PC-9 (cell line): ENCODE measurements at regions not wholly inside any gene's neighbourhood (a gene's known extent, or its start where the extent isn't known, plus 50 kb on each side); places are given as distances from the start of the nearest gene placed in this dataset.

Experiments
- BruUV-seq: library from RNA; stranded (reverse); fragments of 400-500 nt; replicated peaks from 2 replicates; lab custom pipeline; 2021; lab: Mats Ljungman, UMichigan
- CTCF ChIA-PET: fragments of 300-600 bp; sonication (Branson Sonifier 250); formaldehyde crosslinking; loops from one replicate; lab custom pipeline; 2022; ENCODE audit warnings: antibody characterized with exemption; lab: Charles Lee
- POLR2A ChIA-PET: fragments of 300-600 bp; sonication (Branson Sonifier 250); formaldehyde crosslinking; loops from one replicate; lab custom pipeline; 2022; ENCODE audit warnings: antibody characterized with exemption; ENCODE audit not compliant: unreplicated experiment; lab: Charles Lee
- DNase-seq, 2 experiments: peaks; one replicate each; pipeline versions ENCODE4 v3.0.0 to v3.0.0-alpha.2; 2015 to 2022; ENCODE audit warnings: mixed read lengths in 1 of 2
- H2AFZ ChIP-seq: fragments of 200-600 bp; sonication (generic); 2 replicates; pipeline ENCODE4 v1.8.1; 2017; ENCODE audit warnings: antibody characterized with exemption
- H3F3A ChIP-seq: fragments of 200-600 bp; sonication (generic); 2 replicates; pipeline ENCODE4 v1.8.1; 2017; ENCODE audit warnings: antibody characterized with exemption, mild to moderate bottlenecking, low read depth; ENCODE audit not compliant: insufficient read depth
- H3K27ac ChIP-seq: fragments of 200-600 bp; sonication (generic); 2 replicates; pipeline ENCODE4 v1.6.1; 2016; ENCODE audit warnings: mixed run types
- H3K27me3 ChIP-seq: fragments of 200-600 bp; sonication (generic); 2 replicates; pipeline ENCODE4 v1.6.1; 2016; ENCODE audit warnings: low read depth, mixed run types; ENCODE audit not compliant: insufficient read depth
- H3K36me3 ChIP-seq: fragments of 200-600 bp; sonication (generic); 2 replicates; pipeline ENCODE4 v1.6.1; 2016; ENCODE audit warnings: low read depth, mixed run types
- H3K4me1 ChIP-seq: fragments of 200-600 bp; sonication (generic); replicated peaks from 2 replicates; pipeline ENCODE4 v1.6.1; 2016; ENCODE audit warnings: mixed run types; ENCODE audit not compliant: insufficient read depth
- H3K4me2 ChIP-seq: fragments of 200-600 bp; sonication (generic); 2 replicates; pipeline ENCODE4 v1.6.1; 2017; ENCODE audit warnings: mixed run types
- H3K4me3 ChIP-seq: fragments of 200-600 bp; sonication (generic); 2 replicates; pipeline ENCODE4 v1.6.1; 2016; ENCODE audit warnings: mixed run types
- H3K79me2 ChIP-seq: fragments of 200-600 bp; sonication (generic); 2 replicates; pipeline ENCODE4 v1.6.1; 2017; ENCODE audit warnings: low read depth, mixed run types
- H3K9me2 ChIP-seq: fragments of 200-600 bp; sonication (generic); 2 replicates; pipeline ENCODE4 v1.8.1; 2017; ENCODE audit warnings: mild to moderate bottlenecking; ENCODE audit not compliant: insufficient read depth
- H3K9me3 ChIP-seq: fragments of 200-600 bp; sonication (generic); 2 replicates; pipeline ENCODE4 v1.8.1; 2016; ENCODE audit warnings: low read depth; ENCODE audit not compliant: insufficient read depth
- H4K20me1 ChIP-seq: fragments of 200-600 bp; sonication (generic); 2 replicates; pipeline ENCODE4 v1.8.1; 2017; ENCODE audit not compliant: insufficient read depth
- EZH2 ChIP-seq: fragments of 200-600 bp; sonication (generic); IDR thresholded peaks from 2 replicates; pipeline ENCODE4 v1.8.0; 2017; ENCODE audit warnings: antibody characterized with exemption, low read depth
- intact Hi-C: fragments of 100-400 bp; cut with micrococcal nuclease; formaldehyde crosslinking; loops from one replicate; pipeline ENCODE4 v1.10.0; 2022; ENCODE audit not compliant: unreplicated experiment
- TF ChIP-seq, protein P1 (sequence below): fragments of 200-600 bp; sonication (generic); conservative IDR thresholded peaks from 2 replicates; pipeline ENCODE4 v1.6.1; 2017; ENCODE audit warnings: mixed run types, antibody characterized with exemption, mild to moderate bottlenecking, moderate library complexity

DNA sequence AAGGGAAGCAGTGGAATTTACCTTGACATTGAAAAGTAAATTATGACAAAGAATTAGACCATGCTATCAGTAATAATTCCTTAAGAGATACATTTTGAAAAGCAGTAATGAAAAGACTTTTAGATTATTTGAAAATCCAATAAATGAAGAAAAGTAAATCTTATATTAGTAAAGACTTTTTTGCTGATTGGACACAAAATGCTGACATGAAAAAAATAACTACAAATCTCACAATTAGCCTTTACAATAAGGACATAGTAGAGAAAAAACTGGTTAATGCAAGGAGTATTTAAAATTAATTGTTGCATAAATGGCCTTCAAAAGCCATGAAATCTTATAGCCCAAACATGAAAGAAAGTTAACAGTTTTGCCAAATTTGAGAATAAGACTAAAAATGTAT, 446.1 kb upstream of the FAM241A start:
- no peaks in the 10 kb centered on the region for H3K27me3 ChIP-seq
- H3K9me2 ChIP-seq: no peaks in the 10 kb centered on the region
- ChIA-PET POLR2A (no interaction called here), CTCF (no interaction called here)
- H4K20me1 ChIP-seq: no peaks in the 10 kb centered on the region
- no peaks in the 10 kb centered on the region for H3K9me3 ChIP-seq
- H3K27ac ChIP-seq: no peak overlapping the region
- H3K36me3 ChIP-seq: no peaks in the 10 kb centered on the region
- intact Hi-C loops: no loop called here
- TF ChIP-seq EZH2: no peak
- TF ChIP-seq, protein P1, sequence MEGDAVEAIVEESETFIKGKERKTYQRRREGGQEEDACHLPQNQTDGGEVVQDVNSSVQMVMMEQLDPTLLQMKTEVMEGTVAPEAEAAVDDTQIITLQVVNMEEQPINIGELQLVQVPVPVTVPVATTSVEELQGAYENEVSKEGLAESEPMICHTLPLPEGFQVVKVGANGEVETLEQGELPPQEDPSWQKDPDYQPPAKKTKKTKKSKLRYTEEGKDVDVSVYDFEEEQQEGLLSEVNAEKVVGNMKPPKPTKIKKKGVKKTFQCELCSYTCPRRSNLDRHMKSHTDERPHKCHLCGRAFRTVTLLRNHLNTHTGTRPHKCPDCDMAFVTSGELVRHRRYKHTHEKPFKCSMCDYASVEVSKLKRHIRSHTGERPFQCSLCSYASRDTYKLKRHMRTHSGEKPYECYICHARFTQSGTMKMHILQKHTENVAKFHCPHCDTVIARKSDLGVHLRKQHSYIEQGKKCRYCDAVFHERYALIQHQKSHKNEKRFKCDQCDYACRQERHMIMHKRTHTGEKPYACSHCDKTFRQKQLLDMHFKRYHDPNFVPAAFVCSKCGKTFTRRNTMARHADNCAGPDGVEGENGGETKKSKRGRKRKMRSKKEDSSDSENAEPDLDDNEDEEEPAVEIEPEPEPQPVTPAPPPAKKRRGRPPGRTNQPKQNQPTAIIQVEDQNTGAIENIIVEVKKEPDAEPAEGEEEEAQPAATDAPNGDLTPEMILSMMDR: no peak
- H2AFZ ChIP-seq: no peak overlapping the region
- BruUV-seq: no TSS peak
- no peaks in the 10 kb centered on the region for H3K4me1 ChIP-seq
- DNase-seq: no peak
- no peaks in the 10 kb centered on the region for H3K79me2 ChIP-seq
- no peaks in the 10 kb centered on the region for H3F3A ChIP-seq
- no peak overlapping the region for H3K4me2 ChIP-seq
- H3K4me3 ChIP-seq: no peak overlapping the region

DNA sequence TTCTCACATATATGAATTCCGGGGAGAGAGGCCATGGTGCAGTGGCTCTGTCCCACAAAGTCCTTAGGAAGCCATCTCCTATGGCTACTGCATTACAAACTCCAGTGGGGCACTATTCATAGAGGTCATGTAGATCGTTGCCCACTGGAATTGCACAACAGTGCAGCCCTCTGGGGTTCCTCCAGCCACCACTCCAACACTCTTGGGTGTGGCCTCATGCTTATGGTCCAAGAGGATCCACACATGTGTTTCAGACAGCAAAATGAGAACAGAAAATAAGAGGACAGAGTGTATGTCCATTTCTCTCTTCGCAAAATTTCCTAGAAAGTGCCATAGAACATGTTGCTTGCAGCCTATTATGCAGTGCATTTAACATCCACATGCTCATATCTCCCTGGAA, 444.2 kb upstream of the FAM241A start:
- Histone ChIP-seq H3K79me2 (no peaks in the 10 kb centered on the region), H3K4me3 (no peak overlapping the region), H3K27me3 (no peaks in the 10 kb centered on the region), H3K9me2 (no peaks in the 10 kb centered on the region), H3K36me3 (no peaks in the 10 kb centered on the region), H3K27ac (no peak overlapping the region), H3K4me2 (no peak overlapping the region), H4K20me1 (no peaks in the 10 kb centered on the region), H3K9me3 (no peaks in the 10 kb centered on the region), H3F3A (no peaks in the 10 kb centered on the region), H2AFZ (no peak overlapping the region), H3K4me1 (no peaks in the 10 kb centered on the region)
- intact Hi-C loops: no loop called here
- ChIA-PET POLR2A (no interaction called here), CTCF (no interaction called here)
- BruUV-seq: no TSS peak
- DNase-seq: no peak
- TF ChIP-seq, protein P1: no peak
- TF ChIP-seq EZH2: no peak

DNA sequence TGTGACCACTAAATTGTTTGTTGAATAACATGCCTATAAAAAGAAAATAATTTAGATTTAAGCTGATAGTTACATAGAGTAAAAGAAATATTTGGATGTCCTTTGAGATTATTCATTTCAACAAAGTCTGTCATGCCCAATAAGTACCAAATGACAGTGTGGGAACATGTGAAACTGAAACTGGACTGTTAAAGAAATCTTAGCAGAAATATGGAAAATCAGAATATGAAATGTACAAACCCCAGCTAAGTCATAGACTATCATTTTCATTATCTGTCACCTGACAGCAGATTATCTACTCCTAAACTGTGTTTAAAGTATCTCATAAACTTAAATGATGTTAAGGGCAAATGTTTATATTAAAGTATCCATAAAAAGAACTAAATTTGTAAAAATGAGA, 437.8 kb upstream of the FAM241A start:
- CTCF ChIA-PET: no interaction called here
- H2AFZ ChIP-seq: no peak overlapping the region; the same call in 1 of the 2 replicates
- TF ChIP-seq, protein P1: no peak
- TF ChIP-seq EZH2: no peak
- no peaks in the 10 kb centered on the region; the same call in 1 of the 2 replicates for H3K9me2 ChIP-seq
- no peaks in the 10 kb centered on the region for H3K36me3 ChIP-seq
- no peaks in the 10 kb centered on the region for H3K79me2 ChIP-seq
- intact Hi-C loops: no loop called here
- H3K4me3 ChIP-seq: peak overlapping the region; percentile 53; the same call in 1 of the 2 replicates
- H3K9me3 ChIP-seq: no peaks in the 10 kb centered on the region
- peak in 1 of 2 experiments; percentile 19 for DNase-seq
- no peaks in the 10 kb centered on the region; the same call in 1 of the 2 replicates for H3K4me1 ChIP-seq
- no peaks in the 10 kb centered on the region for H4K20me1 ChIP-seq
- H3K27me3 ChIP-seq: no peaks in the 10 kb centered on the region
- no peak overlapping the region for H3K27ac ChIP-seq
- peak overlapping the region; percentile 68 for H3K4me2 ChIP-seq
- POLR2A ChIA-PET: no interaction called here
- no TSS peak for BruUV-seq
- H3F3A ChIP-seq: no peaks in the 10 kb centered on the region
